SU-DHL-6 (cell line): ENCODE measurements at regions not wholly inside any gene's neighbourhood (a gene's known extent, or its start where the extent isn't known, plus 50 kb on each side); places are given as distances from the start of the nearest gene placed in this dataset.

Experiments
- H2AFZ ChIP-seq: fragments of 200-600 bp; sonication (generic); 2 replicates; pipeline ENCODE4 v1.6.1; 2014; ENCODE audit warnings: low read depth, mild to moderate bottlenecking, moderate library complexity, mixed read lengths, antibody characterized with exemption, low read length; ENCODE audit not compliant: severe bottlenecking
- H3F3A ChIP-seq: fragments of 200-600 bp; shearing (Covaris generic); 2 replicates; pipeline ENCODE4 v1.6.0; 2016; ENCODE audit warnings: antibody characterized with exemption, mild to moderate bottlenecking; ENCODE audit not compliant: insufficient read depth
- H3K27ac ChIP-seq: fragments of 200-600 bp; sonication (generic); 2 replicates; pipeline ENCODE4 v1.5.1; 2016; ENCODE audit warnings: low read depth, mild to moderate bottlenecking, low read length, moderate library complexity, mixed read lengths
- H3K27me3 ChIP-seq: fragments of 200-600 bp; sonication (generic), shearing (Covaris generic); 2 replicates; pipeline ENCODE4 v1.6.0; 2014; ENCODE audit warnings: mild to moderate bottlenecking, low read length
- H3K36me3 ChIP-seq: fragments of 200-600 bp; sonication (generic); 2 replicates; pipeline ENCODE4 v1.6.1; 2014; ENCODE audit warnings: mild to moderate bottlenecking, low read length, mixed read lengths
- H3K4me2 ChIP-seq: fragments of 300-600, 200-600 bp; shearing (Covaris generic), sonication (generic); 2 replicates; pipeline ENCODE4 v1.6.0; 2014; ENCODE audit warnings: low read length, low read depth, mild to moderate bottlenecking; ENCODE audit not compliant: poor library complexity, severe bottlenecking
- H3K4me3 ChIP-seq: fragments of 200-600 bp; sonication (generic); 2 replicates; pipeline ENCODE4 v1.5.1; 2014; ENCODE audit warnings: antibody characterized with exemption, low read length, mild to moderate bottlenecking, mixed read lengths; ENCODE audit not compliant: insufficient read depth, poor library complexity, severe bottlenecking
- H3K79me2 ChIP-seq: fragments of 200-600 bp; sonication (generic); 2 replicates; pipeline ENCODE4 v1.6.1; 2014; ENCODE audit warnings: mild to moderate bottlenecking, low read length, moderate library complexity; ENCODE audit not compliant: insufficient read depth
- H3K9ac ChIP-seq: fragments of 200-600 bp; sonication (generic); 2 replicates; pipeline ENCODE4 v1.7.0; 2014; ENCODE audit warnings: mild to moderate bottlenecking, low read length
- H3K9me2 ChIP-seq: fragments of 200-600 bp; sonication (generic); replicated peaks from 2 replicates; pipeline ENCODE4 v1.6.1; 2014; ENCODE audit warnings: low read length; ENCODE audit not compliant: insufficient read depth
- H3K9me3 ChIP-seq: fragments of 200-600 bp; sonication (generic); 2 replicates; pipeline ENCODE4 v1.6.1; 2014; ENCODE audit warnings: low read length, mixed read lengths; ENCODE audit not compliant: insufficient read depth
- H4K20me1 ChIP-seq: fragments of 200-600 bp; sonication (generic); 2 replicates; pipeline ENCODE4 v1.6.1; 2014; ENCODE audit warnings: low read depth, mild to moderate bottlenecking, antibody characterized with exemption, low read length, moderate library complexity, mixed read lengths
- EZH2phosphoT487 ChIP-seq: fragments of 200-600 bp; sonication (generic), shearing (Covaris generic); conservative IDR thresholded peaks from 2 replicates; pipeline ENCODE4 v1.6.1; 2018; ENCODE audit warnings: mild to moderate bottlenecking, antibody characterized with exemption, low read length, moderate library complexity, mixed read lengths
- TF ChIP-seq, protein P1 (sequence below): fragments of 200-600 bp; sonication (generic); IDR thresholded peaks from one replicate; pipeline ENCODE4 v1.5.1; 2017; ENCODE audit warnings: antibody characterized with exemption, mild to moderate bottlenecking, low read length, moderate library complexity; ENCODE audit not compliant: insufficient read depth, poor library complexity, severe bottlenecking

DNA sequence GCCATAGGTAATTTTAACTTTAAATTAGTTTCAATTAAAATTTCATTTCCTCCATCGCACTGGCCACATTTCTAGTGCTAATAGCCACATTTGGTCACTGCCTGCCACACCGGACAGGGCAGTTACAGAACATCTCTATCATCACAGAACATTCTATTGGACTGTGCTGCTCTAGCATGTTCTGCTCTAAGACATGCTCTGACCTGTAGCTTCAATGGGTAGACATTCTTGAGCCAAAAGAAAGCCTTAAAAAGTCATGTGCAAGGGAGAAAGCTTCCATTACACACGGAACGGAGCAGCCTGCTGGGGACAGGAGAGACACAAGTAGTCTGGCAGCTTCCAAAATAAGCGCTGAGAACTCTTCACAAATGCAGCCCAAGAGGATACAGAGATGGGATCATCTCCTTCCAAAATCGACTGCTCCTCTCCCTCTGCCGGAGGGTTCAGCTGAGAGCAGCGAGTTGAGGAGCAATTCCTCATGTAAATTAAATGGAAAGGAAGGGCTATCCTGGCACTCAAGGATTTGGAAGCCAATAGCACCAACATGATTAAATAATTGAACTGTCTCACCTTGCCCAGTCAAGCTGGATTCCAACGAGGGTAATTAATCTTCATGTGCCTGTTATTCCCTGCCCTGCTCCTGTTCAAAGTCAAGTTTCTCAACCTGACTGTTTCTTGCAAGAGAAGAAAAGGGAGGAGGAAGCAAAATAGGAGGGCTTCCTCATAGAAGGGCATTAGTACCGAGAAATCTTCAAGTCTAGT lies 336.4 kb upstream of the NOCT start:
- H3K27me3 ChIP-seq, result no peaks in the 10 kb centered on the region
- TF ChIP-seq EZH2phosphoT487, result no peak
- TF ChIP-seq, protein P1, sequence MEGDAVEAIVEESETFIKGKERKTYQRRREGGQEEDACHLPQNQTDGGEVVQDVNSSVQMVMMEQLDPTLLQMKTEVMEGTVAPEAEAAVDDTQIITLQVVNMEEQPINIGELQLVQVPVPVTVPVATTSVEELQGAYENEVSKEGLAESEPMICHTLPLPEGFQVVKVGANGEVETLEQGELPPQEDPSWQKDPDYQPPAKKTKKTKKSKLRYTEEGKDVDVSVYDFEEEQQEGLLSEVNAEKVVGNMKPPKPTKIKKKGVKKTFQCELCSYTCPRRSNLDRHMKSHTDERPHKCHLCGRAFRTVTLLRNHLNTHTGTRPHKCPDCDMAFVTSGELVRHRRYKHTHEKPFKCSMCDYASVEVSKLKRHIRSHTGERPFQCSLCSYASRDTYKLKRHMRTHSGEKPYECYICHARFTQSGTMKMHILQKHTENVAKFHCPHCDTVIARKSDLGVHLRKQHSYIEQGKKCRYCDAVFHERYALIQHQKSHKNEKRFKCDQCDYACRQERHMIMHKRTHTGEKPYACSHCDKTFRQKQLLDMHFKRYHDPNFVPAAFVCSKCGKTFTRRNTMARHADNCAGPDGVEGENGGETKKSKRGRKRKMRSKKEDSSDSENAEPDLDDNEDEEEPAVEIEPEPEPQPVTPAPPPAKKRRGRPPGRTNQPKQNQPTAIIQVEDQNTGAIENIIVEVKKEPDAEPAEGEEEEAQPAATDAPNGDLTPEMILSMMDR, result no peak
- H2AFZ ChIP-seq, result no peak overlapping the region
- H3F3A ChIP-seq, result no peaks in the 10 kb centered on the region
- no peaks in the 10 kb centered on the region for H4K20me1 ChIP-seq
- H3K9ac ChIP-seq, result no peak overlapping the region
- H3K27ac ChIP-seq, result no peak overlapping the region
- H3K4me3 ChIP-seq, result no peak overlapping the region
- H3K79me2 ChIP-seq, result no peaks in the 10 kb centered on the region
- no peaks in the 10 kb centered on the region for H3K36me3 ChIP-seq
- H3K9me3 ChIP-seq, result no peaks in the 10 kb centered on the region
- no peak overlapping the region for H3K4me2 ChIP-seq
- no peaks in the 10 kb centered on the region for H3K9me2 ChIP-seq

DNA sequence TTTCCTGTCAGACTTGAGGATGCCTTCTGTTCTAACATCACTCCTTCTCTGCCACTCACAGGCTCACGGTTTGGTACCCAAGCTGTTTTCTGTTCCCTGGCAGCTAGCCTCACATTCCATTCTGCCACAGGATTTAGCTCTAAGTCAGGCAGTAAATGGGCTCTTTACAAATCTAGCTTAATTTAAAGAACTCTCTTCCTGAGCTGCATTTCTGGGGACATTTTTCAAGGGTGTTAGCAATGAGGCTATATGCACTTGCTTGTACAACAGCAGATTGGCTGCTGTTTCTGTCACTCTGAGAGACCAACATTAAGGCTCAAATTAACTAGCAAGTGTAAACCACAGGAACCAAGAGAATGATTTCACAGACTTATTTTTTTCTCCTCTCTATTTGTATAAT lies 337.8 kb upstream of the NOCT start:
- Histone ChIP-seq H2AFZ (no peak overlapping the region), H3K4me2 (no peak overlapping the region), H3K4me3 (no peak overlapping the region), H3F3A (no peaks in the 10 kb centered on the region), H3K9ac (no peak overlapping the region), H3K27me3 (no peaks in the 10 kb centered on the region), H4K20me1 (no peaks in the 10 kb centered on the region), H3K36me3 (no peaks in the 10 kb centered on the region), H3K27ac (no peak overlapping the region), H3K9me2 (no peaks in the 10 kb centered on the region), H3K9me3 (no peaks in the 10 kb centered on the region), H3K79me2 (no peaks in the 10 kb centered on the region)
- TF ChIP-seq EZH2phosphoT487, result no peak
- TF ChIP-seq, protein P1, result no peak

DNA sequence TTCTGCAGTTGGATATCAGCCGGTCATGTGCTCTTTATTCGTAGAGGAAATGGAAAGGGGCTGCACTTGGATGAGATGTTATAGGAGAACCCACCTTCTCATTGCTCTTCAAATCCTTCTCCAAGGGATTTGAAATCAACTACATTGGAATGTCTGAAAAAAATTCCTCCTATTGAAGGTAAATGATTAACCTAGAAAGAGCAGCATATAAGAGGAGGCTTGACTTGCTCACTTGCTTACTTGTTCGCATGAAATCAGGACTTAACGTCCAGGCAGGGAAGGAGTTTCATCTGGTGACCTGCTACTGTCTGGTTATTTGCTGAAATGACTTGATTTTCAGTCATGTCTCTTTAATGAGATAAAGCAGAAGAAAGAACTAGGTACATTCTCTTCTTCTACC lies 338.4 kb upstream of the NOCT start:
- no peak overlapping the region for H3K4me3 ChIP-seq
- TF ChIP-seq, protein P1, result no peak
- TF ChIP-seq EZH2phosphoT487, result no peak
- H4K20me1 ChIP-seq, result no peaks in the 10 kb centered on the region
- no peaks in the 10 kb centered on the region for H3K79me2 ChIP-seq
- H3K9me2 ChIP-seq, result no peaks in the 10 kb centered on the region
- H3F3A ChIP-seq, result no peaks in the 10 kb centered on the region
- no peaks in the 10 kb centered on the region for H3K9me3 ChIP-seq
- H3K9ac ChIP-seq, result no peak overlapping the region
- no peak overlapping the region for H3K27ac ChIP-seq
- H2AFZ ChIP-seq, result no peak overlapping the region
- no peaks in the 10 kb centered on the region for H3K36me3 ChIP-seq
- no peaks in the 10 kb centered on the region for H3K27me3 ChIP-seq
- H3K4me2 ChIP-seq, result no peak overlapping the region
